Hepatic stellate cell (primary cell): ENCODE measurements at regions not wholly inside any gene's neighbourhood (a gene's known extent, or its start where the extent isn't known, plus 50 kb on each side); places are given as distances from the start of the nearest gene placed in this dataset.

ENCODE experiments used
- DNase-seq: peaks from one replicate; pipeline ENCODE4 v3.0.0; 2011; ENCODE audit warnings: low spot score

DNA sequence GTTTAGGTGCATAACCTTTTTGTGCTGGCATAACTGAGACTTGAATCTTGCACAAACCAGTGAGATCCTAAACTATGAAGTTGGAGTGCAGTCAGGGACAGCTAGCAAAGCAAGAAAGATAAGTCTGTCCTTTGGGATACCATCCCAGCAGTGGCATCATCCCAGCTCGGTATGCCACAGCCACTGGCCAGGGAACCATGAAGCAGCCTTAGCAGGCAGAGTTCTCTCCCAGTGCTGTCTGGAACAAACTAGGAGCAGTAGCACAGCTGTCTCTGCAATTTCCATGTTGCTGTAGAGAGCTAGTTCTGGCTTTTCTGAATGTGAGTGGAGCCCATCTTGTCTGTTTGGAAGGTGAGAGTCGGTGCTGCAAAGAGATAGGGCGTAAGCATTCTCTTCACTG lies 130.3 kb downstream of the DTWD1 start:
- no peak for DNase-seq

- no peak for DNase-seq
These were observed 130.9 kb downstream of the DTWD1 start for GRCh38 chr15:49751751-49752150.

GRCh38 chr15:49752517-49752916 lies 131.7 kb downstream of the DTWD1 start:
- DNase-seq, result no peak

DNA sequence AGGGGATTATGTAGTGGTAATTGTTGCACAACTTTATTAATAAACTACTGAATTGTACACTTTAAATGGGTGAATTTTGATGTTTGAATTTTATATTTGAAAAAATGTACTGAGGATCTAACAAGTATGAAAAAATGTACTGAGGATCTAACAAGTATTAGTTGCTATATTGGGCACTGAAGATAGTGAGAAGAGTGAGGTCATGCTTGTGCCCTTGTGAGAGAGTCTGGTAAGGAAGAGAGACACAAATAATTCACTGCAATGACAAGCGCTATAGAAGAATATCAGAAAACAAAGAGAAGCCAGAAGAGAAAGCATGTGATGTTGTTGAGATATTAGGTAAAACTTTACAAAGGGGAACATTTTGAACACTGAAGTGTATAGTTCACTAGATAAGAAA lies 137.6 kb downstream of the DTWD1 start:
- no peak for DNase-seq

DNA sequence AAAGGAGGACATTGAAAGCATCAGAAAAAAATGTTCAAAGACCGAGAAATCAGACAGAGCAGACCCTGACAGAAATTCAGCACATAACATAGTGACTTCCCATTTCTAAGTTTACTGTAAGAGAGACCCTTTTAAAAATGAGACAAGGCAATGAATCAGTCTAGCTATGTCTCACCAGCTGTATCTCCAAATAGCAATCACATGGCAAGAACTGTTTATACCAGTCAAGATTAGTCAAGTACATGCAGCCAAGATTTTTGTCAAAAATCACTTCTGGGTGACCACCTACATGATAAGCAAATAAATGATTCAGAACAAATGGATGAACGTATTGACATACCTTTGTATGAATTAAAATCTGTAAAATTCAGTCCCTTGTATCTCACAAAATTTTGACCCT lies 138.0 kb downstream of the DTWD1 start:
- no peak for DNase-seq

- DNase-seq, result no peak
These were observed 139.9 kb downstream of the DTWD1 start for GRCh38 chr15:49760749-49761148.

DNA sequence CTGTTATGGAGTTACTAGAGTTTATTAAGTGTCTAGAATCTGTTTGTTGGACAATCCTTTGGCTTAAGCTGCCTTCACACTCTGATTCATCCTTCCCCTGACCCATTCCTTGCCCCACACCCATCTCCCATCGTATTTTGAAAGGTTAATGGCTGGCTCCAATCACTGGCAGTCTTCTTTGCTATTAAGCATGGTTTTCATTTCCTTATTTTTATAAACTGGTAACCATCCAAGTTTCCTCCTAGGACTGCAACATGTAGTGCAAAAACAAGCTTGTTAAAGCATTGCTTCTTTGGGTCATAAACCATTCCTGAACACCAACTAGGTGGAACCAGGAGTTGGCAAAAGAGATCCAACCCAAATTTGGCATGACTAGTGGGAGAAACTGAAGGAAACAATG lies 148.4 kb downstream of the DTWD1 start:
- DNase-seq, result no peak

DNA sequence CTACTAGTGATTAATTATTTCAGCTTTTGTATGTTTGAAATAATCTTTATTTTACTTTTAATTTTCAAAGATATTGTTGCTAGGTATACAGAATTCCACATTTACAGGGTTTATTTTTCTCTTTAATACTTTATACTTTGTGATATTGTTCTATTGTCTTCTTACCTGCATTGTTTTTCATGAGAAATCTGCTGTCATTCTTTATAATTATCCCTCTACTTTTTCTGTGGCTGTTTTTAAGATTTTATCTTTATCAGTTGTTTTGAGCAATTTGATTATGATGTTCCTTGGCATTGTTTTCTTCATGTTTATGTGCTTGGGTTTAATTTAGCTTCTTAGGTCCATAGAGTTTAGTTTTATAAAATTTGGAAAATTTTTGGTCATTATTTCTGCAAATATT lies 168.6 kb downstream of the DTWD1 start:
- no peak for DNase-seq

GRCh38 chr15:49793943-49794342 lies 173.1 kb downstream of the DTWD1 start:
- DNase-seq, result no peak

GRCh38 chr15:49801796-49802195 lies 180.9 kb downstream of the DTWD1 start:
- DNase-seq, result no peak
